ENCODE measurements at regions not wholly inside any gene's neighbourhood (a gene's known extent, or its start where the extent isn't known, plus 50 kb on each side); places are given as distances from the start of the nearest gene placed in this dataset.

DNA sequence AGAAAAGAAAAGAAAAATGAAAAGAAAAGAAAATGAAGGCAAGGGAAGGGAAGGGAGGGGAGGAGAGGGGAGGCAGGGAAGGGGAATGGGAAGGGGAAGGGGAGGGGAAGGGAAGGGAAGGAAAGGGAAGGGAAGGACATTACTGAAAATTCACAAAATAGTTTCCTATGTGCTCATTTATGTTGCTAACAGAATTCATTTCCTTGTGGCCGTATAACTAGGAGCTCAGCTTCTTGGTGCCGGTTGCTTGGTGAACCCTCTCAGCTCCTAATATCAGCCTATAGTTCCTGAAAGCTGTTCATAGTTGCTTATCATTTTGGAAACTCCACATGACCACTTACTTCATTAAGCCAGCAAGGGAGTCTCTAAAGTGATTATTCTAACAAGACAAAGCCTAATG lies 379.8 kb upstream of the TMEFF2 start:
- no peak overlapping the region for H3K4me3 ChIP-seq (ENCODE audit: low read depth, low read length)
- no peak for DNase-seq (ENCODE audit: low read depth)
- TF ChIP-seq CTCF (conservative IDR thresholded peaks at IDR 0.05; ENCODE audit: low read depth, low read length), result no peak

DNA sequence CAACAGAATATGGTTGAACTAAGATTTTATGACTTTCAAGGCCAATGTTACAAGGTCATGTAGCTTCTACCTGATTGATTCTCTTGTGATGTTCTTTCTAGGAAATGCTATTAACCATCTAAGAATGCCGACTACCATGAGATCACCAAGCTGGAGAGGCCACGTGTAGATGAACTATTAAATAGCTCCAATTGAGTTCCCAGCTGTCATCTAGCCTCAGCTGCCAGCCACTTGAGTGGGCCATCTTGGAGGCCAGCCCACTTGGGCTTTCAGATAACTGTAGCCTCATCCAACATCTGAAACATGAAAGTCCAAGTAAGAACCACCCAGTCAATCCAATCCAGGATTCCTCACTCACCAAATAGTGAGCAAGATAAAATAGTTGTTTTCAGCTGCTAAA lies 376.9 kb upstream of the TMEFF2 start:
- H3K4me3 ChIP-seq (ENCODE audit: low read depth, low read length), result no peak overlapping the region
- no peak for DNase-seq (ENCODE audit: low read depth)
- TF ChIP-seq CTCF (conservative IDR thresholded peaks at IDR 0.05; ENCODE audit: low read depth, low read length), result no peak

DNA sequence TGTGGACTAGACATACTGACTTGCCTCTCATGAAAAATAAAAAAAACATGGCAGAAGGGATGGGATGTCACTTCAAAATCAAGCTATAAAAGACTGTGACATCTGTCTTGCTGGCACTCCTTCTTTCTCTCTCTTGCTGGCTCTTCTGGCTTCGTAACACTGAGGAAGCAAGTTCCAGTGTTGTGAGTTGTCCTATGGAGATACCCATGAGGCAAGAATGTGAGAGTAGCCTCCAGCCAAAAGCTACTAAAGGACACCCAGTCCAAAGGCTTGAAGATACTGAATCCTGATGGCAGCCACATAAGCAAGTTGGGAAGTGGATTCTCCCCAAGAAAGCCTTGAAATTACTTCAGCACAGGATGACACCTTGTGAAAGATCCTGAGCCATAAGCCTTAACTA lies 376.1 kb upstream of the TMEFF2 start:
- no peak overlapping the region for H3K4me3 ChIP-seq (ENCODE audit: low read depth, low read length)
- TF ChIP-seq CTCF (conservative IDR thresholded peaks at IDR 0.05; ENCODE audit: low read depth, low read length), result no peak
- no peak for DNase-seq (ENCODE audit: low read depth)

GRCh38 chr2:192566863-192567262 lies 372.1 kb upstream of the TMEFF2 start:
- no peak overlapping the region for H3K4me3 ChIP-seq (ENCODE audit: low read depth, low read length)
- no peak for DNase-seq (ENCODE audit: low read depth)
- TF ChIP-seq CTCF (conservative IDR thresholded peaks at IDR 0.05; ENCODE audit: low read depth, low read length), result no peak

- DNase-seq (ENCODE audit: low read depth), result no peak
- no peak for TF ChIP-seq CTCF (conservative IDR thresholded peaks at IDR 0.05; ENCODE audit: low read depth, low read length)
- H3K4me3 ChIP-seq (ENCODE audit: low read depth, low read length), result no peak overlapping the region
Measured at GRCh38 chr2:192560326-192560725, 365.6 kb upstream of the TMEFF2 start.

- DNase-seq (ENCODE audit: low read depth), result no peak
- TF ChIP-seq CTCF (conservative IDR thresholded peaks at IDR 0.05; ENCODE audit: low read depth, low read length), result no peak
- H3K4me3 ChIP-seq (ENCODE audit: low read depth, low read length), result no peak overlapping the region
Measured at GRCh38 chr2:192559587-192559986, 364.9 kb upstream of the TMEFF2 start.

DNA sequence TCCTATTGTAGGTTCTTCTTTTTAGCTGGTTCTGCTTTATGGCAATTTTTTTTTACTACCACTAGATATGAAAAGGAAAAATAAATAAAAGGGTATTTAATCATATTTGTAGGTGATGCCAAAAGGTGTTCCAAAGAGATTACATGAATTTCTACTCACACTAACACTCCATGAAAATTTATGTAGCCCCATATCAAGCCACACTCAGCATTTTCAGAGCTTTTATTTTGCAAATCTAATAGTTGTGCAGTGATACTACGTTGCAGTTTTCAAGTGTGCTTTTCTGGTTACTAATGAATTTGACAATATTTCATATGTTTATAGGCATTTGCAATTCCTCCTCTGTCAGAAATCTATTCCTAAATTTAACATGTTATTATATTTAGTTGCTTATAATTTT lies 363.9 kb upstream of the TMEFF2 start:
- DNase-seq (ENCODE audit: low read depth), result no peak
- no peak overlapping the region for H3K4me3 ChIP-seq (ENCODE audit: low read depth, low read length)
- no peak for TF ChIP-seq CTCF (conservative IDR thresholded peaks at IDR 0.05; ENCODE audit: low read depth, low read length)
